Activated naive CD8-positive, alpha-beta T cell treated with anti-CD3 and anti-CD28 coated beads for 36 hours (primary cell): ENCODE measurements at regions not wholly inside any gene's neighbourhood (a gene's known extent, or its start where the extent isn't known, plus 50 kb on each side); places are given as distances from the start of the nearest gene placed in this dataset.

Source experiments
- DNase-seq: peaks from one replicate; pipeline ENCODE4 v3.0.0; 2021
- H3K27ac Mint-ChIP-seq: one replicate; pipeline ENCODE4 v1.8.0; 2022; ENCODE audit warnings: mild to moderate bottlenecking, moderate library complexity, mixed read lengths
- H3K27me3 Mint-ChIP-seq: one replicate; pipeline ENCODE4 v1.8.0; 2022; ENCODE audit warnings: mild to moderate bottlenecking, mixed read lengths
- H3K36me3 Mint-ChIP-seq: one replicate; pipeline ENCODE4 v1.8.0; 2021; ENCODE audit warnings: mild to moderate bottlenecking, mixed read lengths
- H3K4me1 Mint-ChIP-seq: one replicate; pipeline ENCODE4 v1.8.0; 2021; ENCODE audit warnings: mixed read lengths
- H3K4me3 Mint-ChIP-seq: one replicate; pipeline ENCODE4 v1.8.0; 2022; ENCODE audit warnings: mild to moderate bottlenecking, moderate library complexity, mixed read lengths
- H3K9me3 Mint-ChIP-seq: one replicate; pipeline ENCODE4 v1.8.0; 2022; ENCODE audit warnings: mixed read lengths

GRCh38 chr21:35753308-35753707 is 307.0 kb downstream of the SETD4 start:
- DNase-seq, result no peak
- peaks cover 22% of the 10 kb centered on the region for H3K27me3 Mint-ChIP-seq
- H3K27ac Mint-ChIP-seq, result no peak overlapping the region
- H3K36me3 Mint-ChIP-seq, result peaks cover 2% of the 10 kb centered on the region
- no peak overlapping the region for H3K4me3 Mint-ChIP-seq
- peaks cover 6% of the 10 kb centered on the region for H3K4me1 Mint-ChIP-seq
- peaks cover 8% of the 10 kb centered on the region for H3K9me3 Mint-ChIP-seq

- DNase-seq, result no peak
- peaks cover 29% of the 10 kb centered on the region for H3K27me3 Mint-ChIP-seq
Observed at GRCh38 chr21:35751171-35751570, 309.2 kb downstream of the SETD4 start.

GRCh38 chr21:35749904-35750303 is 310.4 kb downstream of the SETD4 start:
- Mint-ChIP-seq H3K4me1 (peaks cover 11% of the 10 kb centered on the region), H3K4me3 (no peak overlapping the region), H3K9me3 (peaks cover 8% of the 10 kb centered on the region), H3K27ac (no peak overlapping the region), H3K27me3 (peaks cover 29% of the 10 kb centered on the region), H3K36me3 (peaks cover 2% of the 10 kb centered on the region)
- DNase-seq, result no peak

More at GRCh38 chr21:35751171-35751570, 309.2 kb downstream of the SETD4 start:
- H3K4me3 Mint-ChIP-seq, result no peak overlapping the region
- peaks cover 8% of the 10 kb centered on the region for H3K4me1 Mint-ChIP-seq
- H3K27ac Mint-ChIP-seq, result no peak overlapping the region
- H3K36me3 Mint-ChIP-seq, result peaks cover 2% of the 10 kb centered on the region
- H3K9me3 Mint-ChIP-seq, result peaks cover 8% of the 10 kb centered on the region

GRCh38 chr21:35748678-35749314 is 311.5 kb downstream of the SETD4 start:
- peaks cover 36% of the 10 kb centered on the region for H3K27me3 Mint-ChIP-seq
- no peak overlapping the region for H3K4me3 Mint-ChIP-seq
- H3K4me1 Mint-ChIP-seq, result peaks cover 11% of the 10 kb centered on the region
- DNase-seq, result no peak
- peaks cover 2% of the 10 kb centered on the region for H3K36me3 Mint-ChIP-seq
- peaks cover 8% of the 10 kb centered on the region for H3K9me3 Mint-ChIP-seq
- H3K27ac Mint-ChIP-seq, result peak overlapping the region; percentile 26

GRCh38 chr21:35743571-35743970 is 316.8 kb downstream of the SETD4 start:
- no peak for DNase-seq
- H3K27me3 Mint-ChIP-seq, result peaks cover 22% of the 10 kb centered on the region
- H3K4me3 Mint-ChIP-seq, result no peak overlapping the region
- no peaks in the 10 kb centered on the region for H3K36me3 Mint-ChIP-seq
- H3K9me3 Mint-ChIP-seq, result peaks cover 3% of the 10 kb centered on the region
- H3K27ac Mint-ChIP-seq, result no peak overlapping the region
- peaks cover 8% of the 10 kb centered on the region for H3K4me1 Mint-ChIP-seq

DNA sequence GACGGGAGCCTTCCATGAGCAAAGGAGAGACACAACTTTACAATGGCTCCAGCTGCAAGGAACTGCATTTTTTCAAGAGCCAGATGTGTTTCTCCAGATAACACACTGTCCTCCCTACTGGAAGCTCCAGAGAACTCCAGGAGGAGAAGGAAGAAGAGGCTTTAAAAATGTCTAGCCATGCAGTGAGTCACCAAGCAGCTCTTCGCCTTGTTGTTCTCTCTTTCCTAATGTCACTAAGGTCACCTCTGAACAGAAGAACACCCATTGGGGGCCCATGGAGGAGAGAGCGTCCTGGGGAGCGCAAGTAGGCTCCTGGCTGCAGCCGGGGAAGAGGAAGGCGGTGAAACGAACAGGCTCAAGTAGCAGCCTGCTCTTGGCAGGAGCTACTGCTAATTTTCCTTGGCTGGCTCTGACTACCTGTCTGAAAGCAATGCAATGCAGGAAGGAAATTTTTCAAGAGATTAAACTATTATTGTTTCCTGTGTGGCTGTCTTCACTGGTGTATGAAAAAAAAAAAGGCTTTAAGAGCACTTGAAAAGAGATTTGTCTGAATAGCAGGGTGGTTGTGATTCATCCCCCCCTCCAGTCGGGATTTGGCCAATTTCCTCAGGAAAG is 321.9 kb downstream of the SETD4 start:
- DNase-seq, result no peak
- Mint-ChIP-seq H3K36me3 (no peaks in the 10 kb centered on the region), H3K9me3 (peaks cover 3% of the 10 kb centered on the region), H3K27ac (no peak overlapping the region), H3K27me3 (peaks cover 10% of the 10 kb centered on the region), H3K4me1 (no peaks in the 10 kb centered on the region), H3K4me3 (no peak overlapping the region)

DNA sequence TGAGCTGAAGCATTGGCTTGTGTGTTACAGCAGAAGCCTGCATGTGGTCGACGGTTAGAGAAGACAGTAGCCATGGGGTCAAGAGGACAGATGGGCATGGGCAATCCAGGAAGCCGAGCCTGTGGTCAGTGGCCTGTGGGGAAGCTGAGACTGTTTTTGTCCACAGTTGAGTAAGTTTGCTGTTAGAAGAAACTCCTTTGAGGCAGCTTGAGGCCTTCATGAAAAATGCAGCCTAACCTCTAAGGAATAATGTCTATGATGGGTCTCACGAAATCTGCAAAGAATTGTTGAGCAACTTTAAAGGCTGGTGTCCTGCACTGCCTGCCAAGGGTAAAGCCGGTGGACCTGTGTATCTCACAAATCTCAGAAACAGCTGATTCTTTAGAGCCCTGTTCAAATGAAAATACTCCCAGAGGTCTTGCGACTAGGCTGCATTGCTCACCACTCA is 322.4 kb downstream of the SETD4 start:
- Mint-ChIP-seq H3K9me3 (peaks cover 3% of the 10 kb centered on the region), H3K36me3 (no peaks in the 10 kb centered on the region), H3K27ac (no peak overlapping the region), H3K4me1 (no peaks in the 10 kb centered on the region), H3K4me3 (no peak overlapping the region), H3K27me3 (peaks cover 10% of the 10 kb centered on the region)
- no peak for DNase-seq

- DNase-seq, result no peak
- H3K36me3 Mint-ChIP-seq, result no peaks in the 10 kb centered on the region
- no peak overlapping the region for H3K4me3 Mint-ChIP-seq
- peaks cover 8% of the 10 kb centered on the region for H3K27me3 Mint-ChIP-seq
- H3K9me3 Mint-ChIP-seq, result peaks cover 3% of the 10 kb centered on the region
- H3K27ac Mint-ChIP-seq, result no peak overlapping the region
- H3K4me1 Mint-ChIP-seq, result no peaks in the 10 kb centered on the region
Observed at GRCh38 chr21:35737449-35737848, 322.9 kb downstream of the SETD4 start.

GRCh38 chr21:35732788-35733187 is 327.5 kb downstream of the SETD4 start:
- H3K4me3 Mint-ChIP-seq, result no peak overlapping the region
- H3K4me1 Mint-ChIP-seq, result no peaks in the 10 kb centered on the region
- H3K9me3 Mint-ChIP-seq, result no peaks in the 10 kb centered on the region
- DNase-seq, result no peak
- H3K36me3 Mint-ChIP-seq, result no peaks in the 10 kb centered on the region
- peaks cover 18% of the 10 kb centered on the region for H3K27me3 Mint-ChIP-seq
- H3K27ac Mint-ChIP-seq, result no peak overlapping the region

- Mint-ChIP-seq H3K4me1 (no peaks in the 10 kb centered on the region), H3K27ac (no peak overlapping the region), H3K9me3 (no peaks in the 10 kb centered on the region), H3K36me3 (no peaks in the 10 kb centered on the region), H3K27me3 (peaks cover 37% of the 10 kb centered on the region), H3K4me3 (no peak overlapping the region)
- no peak for DNase-seq
Observed at GRCh38 chr21:35730325-35730724, 330.0 kb downstream of the SETD4 start.

- H3K4me3 Mint-ChIP-seq, result no peak overlapping the region
- H3K27ac Mint-ChIP-seq, result no peak overlapping the region
- no peaks in the 10 kb centered on the region for H3K4me1 Mint-ChIP-seq
- no peaks in the 10 kb centered on the region for H3K9me3 Mint-ChIP-seq
- H3K36me3 Mint-ChIP-seq, result no peaks in the 10 kb centered on the region
- H3K27me3 Mint-ChIP-seq, result peaks cover 46% of the 10 kb centered on the region
- no peak for DNase-seq
Observed at GRCh38 chr21:35727830-35728229, 332.5 kb downstream of the SETD4 start.

- DNase-seq, result no peak
- Mint-ChIP-seq H3K36me3 (no peaks in the 10 kb centered on the region), H3K4me1 (peaks cover 2% of the 10 kb centered on the region), H3K27me3 (peaks cover 42% of the 10 kb centered on the region), H3K4me3 (no peak overlapping the region), H3K9me3 (no peaks in the 10 kb centered on the region), H3K27ac (no peak overlapping the region)
Observed at GRCh38 chr21:35724156-35724555, 336.2 kb downstream of the SETD4 start.

DNA sequence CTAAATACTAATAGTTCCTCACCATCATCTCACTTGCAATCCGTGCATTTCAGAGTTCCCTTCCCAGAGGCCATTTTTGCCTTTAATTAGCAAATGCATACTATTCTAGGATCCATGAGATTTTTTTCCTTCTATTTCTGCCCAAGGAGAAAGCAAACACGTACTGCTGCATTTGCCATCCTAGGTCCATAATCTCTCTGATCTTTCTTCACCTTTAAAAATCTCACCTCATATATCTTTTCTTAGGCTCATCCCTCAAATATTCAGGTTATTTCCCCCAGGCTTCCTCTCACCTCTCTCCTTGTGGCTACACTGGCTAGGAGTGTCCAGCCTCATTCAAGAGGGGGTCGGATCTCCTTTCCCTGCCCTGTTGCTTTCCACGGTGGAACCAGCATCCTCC is 338.6 kb downstream of the SETD4 start:
- no peaks in the 10 kb centered on the region for H3K9me3 Mint-ChIP-seq

GRCh38 chr21:35720208-35720731 is 340.1 kb downstream of the SETD4 start:
- Mint-ChIP-seq H3K4me1 (peaks cover 2% of the 10 kb centered on the region), H3K27ac (no peak overlapping the region), H3K9me3 (no peaks in the 10 kb centered on the region), H3K4me3 (no peak overlapping the region), H3K27me3 (peaks cover 16% of the 10 kb centered on the region), H3K36me3 (no peaks in the 10 kb centered on the region)
- no peak for DNase-seq

More for the DNA sequence above, 338.6 kb downstream of the SETD4 start:
- Mint-ChIP-seq H3K4me1 (peaks cover 2% of the 10 kb centered on the region), H3K36me3 (no peaks in the 10 kb centered on the region), H3K27me3 (peaks cover 21% of the 10 kb centered on the region), H3K27ac (no peak overlapping the region), H3K4me3 (no peak overlapping the region)
- DNase-seq, result no peak

DNA sequence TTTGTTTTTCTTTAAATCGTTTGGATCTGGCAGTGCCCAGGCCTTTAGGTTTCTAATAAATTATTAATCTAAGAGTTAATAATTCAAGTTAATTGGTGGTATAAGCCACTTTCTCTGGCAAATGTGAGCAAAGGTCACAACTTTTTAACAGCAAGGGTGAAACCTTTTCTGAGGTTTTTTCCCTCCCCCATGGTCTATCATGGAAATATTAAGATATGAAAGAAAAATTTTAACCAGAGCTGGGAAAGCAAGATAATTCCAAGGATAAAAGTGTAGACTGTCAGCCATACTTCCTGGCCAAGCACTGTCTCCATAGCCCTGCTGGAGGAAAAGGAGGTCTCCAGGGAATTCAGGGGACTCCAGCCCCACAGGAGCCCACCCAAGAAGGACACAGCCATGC is 341.2 kb downstream of the SETD4 start:
- no peak overlapping the region for H3K4me3 Mint-ChIP-seq
- H3K4me1 Mint-ChIP-seq, result peaks cover 2% of the 10 kb centered on the region
- peaks cover 10% of the 10 kb centered on the region for H3K27me3 Mint-ChIP-seq
- H3K9me3 Mint-ChIP-seq, result no peaks in the 10 kb centered on the region
- no peak for DNase-seq
- no peaks in the 10 kb centered on the region for H3K36me3 Mint-ChIP-seq
- no peak overlapping the region for H3K27ac Mint-ChIP-seq
